Fibroblast of pulmonary artery (primary cell): ENCODE measurements at regions not wholly inside any gene's neighbourhood (a gene's known extent, or its start where the extent isn't known, plus 50 kb on each side); places are given as distances from the start of the nearest gene placed in this dataset.

Source experiments
- DNase-seq: peaks from one replicate; pipeline ENCODE4 v3.0.0-alpha.2; 2010; ENCODE audit warnings: low read depth
- H3K4me3 ChIP-seq: replicated peaks from 2 replicates; pipeline ENCODE4 v1.5.1; 2011; ENCODE audit warnings: low read depth, mild to moderate bottlenecking, control low read depth, low read length, moderate library complexity
- TF ChIP-seq, protein P1 (sequence below): IDR thresholded peaks from 2 replicates; pipeline ENCODE4 v1.5.1; 2011; ENCODE audit warnings: mild to moderate bottlenecking, control low read depth, low read length, inconsistent platforms; ENCODE audit errors: missing control alignments

DNA sequence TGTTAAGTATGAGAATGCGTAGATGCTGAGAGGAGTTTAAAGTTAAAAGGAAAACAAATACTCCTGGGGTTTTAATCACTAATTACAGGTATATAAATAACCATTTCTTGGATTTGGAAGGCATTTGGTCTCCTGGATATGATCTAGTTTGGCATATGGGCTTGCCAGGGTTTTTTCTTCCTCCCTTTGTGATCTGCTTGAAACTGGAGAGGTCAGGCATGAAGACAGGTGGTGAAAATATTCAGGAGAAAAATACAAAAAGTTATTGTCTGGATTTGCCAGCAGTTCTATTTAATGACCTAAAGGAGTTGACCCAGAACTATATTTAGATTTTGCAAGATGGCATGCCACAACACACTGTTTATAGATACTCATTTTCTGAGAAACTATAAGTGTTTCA lies 136.3 kb downstream of the DIPK2A start:
- TF ChIP-seq, protein P1, sequence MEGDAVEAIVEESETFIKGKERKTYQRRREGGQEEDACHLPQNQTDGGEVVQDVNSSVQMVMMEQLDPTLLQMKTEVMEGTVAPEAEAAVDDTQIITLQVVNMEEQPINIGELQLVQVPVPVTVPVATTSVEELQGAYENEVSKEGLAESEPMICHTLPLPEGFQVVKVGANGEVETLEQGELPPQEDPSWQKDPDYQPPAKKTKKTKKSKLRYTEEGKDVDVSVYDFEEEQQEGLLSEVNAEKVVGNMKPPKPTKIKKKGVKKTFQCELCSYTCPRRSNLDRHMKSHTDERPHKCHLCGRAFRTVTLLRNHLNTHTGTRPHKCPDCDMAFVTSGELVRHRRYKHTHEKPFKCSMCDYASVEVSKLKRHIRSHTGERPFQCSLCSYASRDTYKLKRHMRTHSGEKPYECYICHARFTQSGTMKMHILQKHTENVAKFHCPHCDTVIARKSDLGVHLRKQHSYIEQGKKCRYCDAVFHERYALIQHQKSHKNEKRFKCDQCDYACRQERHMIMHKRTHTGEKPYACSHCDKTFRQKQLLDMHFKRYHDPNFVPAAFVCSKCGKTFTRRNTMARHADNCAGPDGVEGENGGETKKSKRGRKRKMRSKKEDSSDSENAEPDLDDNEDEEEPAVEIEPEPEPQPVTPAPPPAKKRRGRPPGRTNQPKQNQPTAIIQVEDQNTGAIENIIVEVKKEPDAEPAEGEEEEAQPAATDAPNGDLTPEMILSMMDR = no peak
- no peak for DNase-seq
- H3K4me3 ChIP-seq = no peak overlapping the region

DNA sequence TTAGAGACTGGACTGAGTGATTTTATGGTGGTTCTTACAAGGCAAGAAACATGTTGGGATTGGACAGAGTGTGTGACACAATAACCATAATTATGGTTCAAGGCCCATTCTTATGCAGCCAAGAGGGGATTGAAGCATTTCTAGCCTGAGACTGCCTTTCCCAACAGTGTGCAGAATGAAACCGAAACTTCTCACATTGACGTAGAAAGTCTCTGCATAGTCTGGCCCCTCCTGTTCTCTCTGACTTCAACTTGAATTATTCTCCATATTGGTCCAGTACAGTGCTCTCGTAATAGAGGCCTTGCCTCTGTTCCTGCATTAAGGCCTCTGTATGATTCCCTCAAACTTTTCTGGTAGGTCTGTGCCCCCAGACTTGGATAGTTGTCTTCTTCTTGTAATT lies 138.3 kb downstream of the DIPK2A start:
- TF ChIP-seq, protein P1 = no peak
- no peak for DNase-seq
- H3K4me3 ChIP-seq = no peak overlapping the region

DNA sequence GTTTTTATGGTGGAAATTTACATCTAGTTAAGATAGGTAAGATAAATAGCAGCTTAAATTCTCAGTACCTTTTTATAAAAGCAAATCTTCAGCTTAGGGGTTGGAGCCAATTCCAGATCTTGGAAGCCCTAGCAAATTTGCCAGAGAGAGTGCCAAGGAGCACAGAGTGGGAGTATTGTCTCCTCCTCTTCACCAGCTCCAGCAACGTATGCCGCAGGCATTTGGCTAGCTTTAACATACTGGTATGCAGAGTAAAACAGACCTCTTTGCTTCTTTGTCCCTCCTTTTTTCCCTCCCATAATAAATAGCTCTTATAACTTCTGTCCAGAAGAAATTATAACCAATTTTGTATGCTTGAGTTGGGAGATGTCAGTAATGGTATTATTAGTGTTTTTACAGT lies 140.4 kb downstream of the DIPK2A start:
- H3K4me3 ChIP-seq = no peak overlapping the region
- TF ChIP-seq, protein P1 = no peak
- no peak for DNase-seq

DNA sequence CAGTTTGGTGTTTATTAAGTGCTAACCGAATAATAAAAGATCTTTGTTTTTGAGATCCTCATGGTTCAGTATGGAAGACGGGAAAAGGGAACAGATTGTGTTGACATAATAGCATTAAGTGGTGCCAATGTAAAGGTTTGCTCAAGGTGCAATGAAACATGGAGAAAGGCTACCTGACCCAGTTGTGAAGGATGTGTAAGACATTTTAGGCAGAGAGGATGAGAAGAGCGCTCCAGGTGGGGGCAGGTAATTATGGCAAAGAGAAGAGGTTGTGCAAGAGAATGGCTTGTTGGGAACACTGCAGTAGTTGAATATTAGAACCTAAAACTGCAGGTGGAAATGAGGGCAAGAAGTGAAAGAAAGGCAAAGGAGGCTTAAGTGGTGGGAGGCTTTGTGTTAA lies 140.8 kb downstream of the DIPK2A start:
- no peak for DNase-seq
- no peak overlapping the region for H3K4me3 ChIP-seq
- TF ChIP-seq, protein P1 = no peak

DNA sequence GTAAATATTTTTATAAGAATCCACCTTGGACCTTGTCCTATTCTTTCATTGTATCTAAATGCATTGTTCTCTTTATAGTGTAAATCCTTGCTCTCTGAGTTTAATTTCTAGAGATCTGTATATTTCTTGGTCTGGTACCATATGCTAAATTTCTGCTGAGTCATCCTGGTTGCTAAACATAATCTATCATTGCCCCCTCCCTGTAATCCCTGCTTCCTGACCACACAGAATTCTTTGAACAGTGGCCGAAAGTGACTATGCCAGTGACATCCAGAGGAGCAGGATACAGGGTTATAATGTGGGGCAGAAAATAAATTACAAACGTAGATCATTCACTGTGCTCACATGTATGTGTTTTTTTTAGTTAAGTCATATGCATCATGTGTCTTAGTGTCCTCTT lies 143.1 kb downstream of the DIPK2A start:
- no peak overlapping the region for H3K4me3 ChIP-seq
- TF ChIP-seq, protein P1 = no peak
- no peak for DNase-seq

DNA sequence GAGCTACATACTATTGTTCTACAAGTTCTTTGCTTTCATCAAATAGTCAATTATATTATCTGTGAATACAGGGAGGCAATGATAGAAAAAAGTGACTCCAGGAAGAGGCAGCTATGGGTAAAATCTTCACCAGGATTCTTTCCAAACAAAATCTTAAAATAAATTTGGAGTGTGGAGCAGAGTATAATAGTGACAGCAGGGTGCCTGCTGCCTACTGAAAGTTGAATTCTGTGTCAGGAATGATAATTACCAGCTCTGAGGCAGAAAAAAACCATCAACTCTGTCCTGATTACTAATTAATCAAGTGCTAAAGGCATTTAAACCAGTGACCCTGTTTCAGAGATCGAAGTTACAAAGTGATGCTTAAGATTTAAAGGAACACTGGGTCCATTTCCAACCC lies 148.0 kb downstream of the DIPK2A start:
- H3K4me3 ChIP-seq = no peak overlapping the region
- TF ChIP-seq, protein P1 = no peak
- no peak for DNase-seq

DNA sequence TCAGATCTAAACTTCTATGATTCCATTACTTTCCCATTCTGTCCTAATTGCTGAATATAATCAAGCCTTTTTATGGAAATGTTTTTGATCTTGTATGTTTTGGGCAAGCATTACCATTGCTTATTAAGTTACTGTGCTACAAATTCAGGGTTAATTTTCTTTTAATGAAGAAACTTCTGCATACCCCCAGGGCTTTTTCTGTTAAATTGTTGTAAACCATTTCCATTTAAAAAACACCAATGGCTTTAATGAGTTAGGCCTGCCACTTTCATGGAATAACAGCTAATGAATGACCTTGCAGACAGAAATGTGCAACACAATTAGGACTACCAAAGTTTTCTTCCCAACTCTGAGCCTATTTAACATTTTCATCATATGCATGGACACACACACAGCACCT lies 150.0 kb downstream of the DIPK2A start:
- TF ChIP-seq, protein P1 = no peak
- H3K4me3 ChIP-seq = no peak overlapping the region
- DNase-seq = no peak
